HCT116 (cell line): ENCODE measurements at regions not wholly inside any gene's neighbourhood (a gene's known extent, or its start where the extent isn't known, plus 50 kb on each side); places are given as distances from the start of the nearest gene placed in this dataset.

Source experiments
- ATAC-seq: fragments of 200-7000 bp; cut with Tn5 transposase; 2 replicates; pipeline ENCODE4 v1.9.1; 2020; ENCODE audit warnings: mild to moderate bottlenecking, moderate library complexity
- BruUV-seq: library from RNA; stranded (reverse); fragments of 400-500 nt; replicated peaks from 2 replicates; lab custom pipeline; 2021; lab: Mats Ljungman, UMichigan
- CTCF ChIA-PET: fragments of 300-600 bp; sonication (Branson Sonifier 250); formaldehyde crosslinking; loops from one replicate; lab custom pipeline; 2021; ENCODE audit warnings: antibody characterized with exemption; lab: Charles Lee
- POLR2A ChIA-PET: fragments of 300-600, 350-600 bp; sonication (Branson Sonifier 250); formaldehyde crosslinking; loops from one replicate; lab custom pipeline; 2021; ENCODE audit warnings: antibody characterized with exemption; lab: Charles Lee
- RAD21 ChIA-PET, 2 experiments: fragments of 300-600 bp; sonication (Branson Sonifier 250); formaldehyde crosslinking; loops; one replicate each; lab custom pipeline; 2023; ENCODE audit warnings: low total read pairs in 2 of 2; ENCODE audit not compliant: uncharacterized antibody in 2 of 2, unreplicated experiment in 2 of 2, low non-redundant PET in 1 of 2; lab: Charles Lee
- DNase-seq: peaks from one replicate; pipeline ENCODE4 v3.0.0-alpha.2; 2010; ENCODE audit warnings: low read depth, low spot score
- H2AFZ ChIP-seq: fragments of 200-600 bp; shearing (Covaris generic), sonication (generic); 2 replicates; pipeline ENCODE4 v1.6.1; 2017; ENCODE audit warnings: low read depth, mixed run types, mixed read lengths, antibody characterized with exemption, low read length; ENCODE audit not compliant: poor library complexity, severe bottlenecking
- H3K27ac ChIP-seq: 2 replicates; pipeline ENCODE4 v1.5.1; 2012; ENCODE audit warnings: low read depth, low read length
- H3K27me3 ChIP-seq: fragments of 200-600 bp; sonication (generic); 2 replicates; pipeline ENCODE4 v1.6.1; 2016; ENCODE audit warnings: mixed run types, low read length, mixed read lengths; ENCODE audit not compliant: insufficient read depth
- H3K36me3 ChIP-seq, 2 experiments: fragments of 200-500 bp in 1 of 2; fragments of 200-600 bp in 1 of 2; sonication (Bioruptor generic) in 1 of 2; sonication (generic) in 1 of 2; 2 replicates each; pipeline versions ENCODE4 v1.5.1 to v1.6.1; 2014 to 2016; ENCODE audit warnings: low read length in 2 of 2, inconsistent platforms in 1 of 2, mixed read lengths in 1 of 2, mixed run types in 1 of 2; ENCODE audit not compliant: insufficient read depth in 2 of 2, control insufficient read depth in 1 of 2
- H3K4me1 ChIP-seq, 2 experiments: fragments of 200-600 bp in 1 of 2; sonication (generic) in 1 of 2; 2 replicates each; pipeline versions ENCODE4 v1.5.1 to v1.6.1; 2012 to 2017; ENCODE audit warnings: low read length in 2 of 2, inconsistent platforms in 1 of 2, mild to moderate bottlenecking in 1 of 2, mixed read lengths in 1 of 2, mixed run types in 1 of 2, moderate library complexity in 1 of 2; ENCODE audit not compliant: insufficient read depth in 2 of 2, control insufficient read depth in 1 of 2
- H3K4me2 ChIP-seq: fragments of 200-600 bp; sonication (generic); 2 replicates; pipeline ENCODE4 v1.6.1; 2017; ENCODE audit warnings: mixed run types, low read length, mixed read lengths
- H3K4me3 ChIP-seq, 2 experiments: fragments of 200-600 bp in 1 of 2; sonication (generic) in 1 of 2; replicated peaks in 1 of 2; 2 replicates each; pipeline ENCODE4 v1.5.1; 2011 to 2016; ENCODE audit warnings: low read length in 2 of 2, control low read depth in 1 of 2, low read depth in 1 of 2, mild to moderate bottlenecking in 1 of 2, mixed read lengths in 1 of 2, mixed run types in 1 of 2
- H3K79me2 ChIP-seq: fragments of 200-600 bp; sonication (generic); 2 replicates; pipeline ENCODE4 v1.6.1; 2017; ENCODE audit warnings: mild to moderate bottlenecking, mixed run types, low read length, moderate library complexity, mixed read lengths; ENCODE audit not compliant: insufficient read depth
- H3K9ac ChIP-seq: fragments of 200-600 bp; sonication (generic); 2 replicates; pipeline ENCODE4 v1.6.1; 2016; ENCODE audit warnings: low read length, mixed read lengths
- H3K9me2 ChIP-seq: fragments of 200-600 bp; sonication (generic), shearing (Covaris generic); 2 replicates; pipeline ENCODE4 v1.6.1; 2017; ENCODE audit warnings: mixed run types, mild to moderate bottlenecking, moderate library complexity; ENCODE audit not compliant: insufficient read depth
- H3K9me3 ChIP-seq, 2 experiments: fragments of 200-500 bp in 1 of 2; fragments of 200-600 bp in 1 of 2; sonication (Bioruptor generic) in 1 of 2; sonication (generic) in 1 of 2; 2 replicates each; pipeline ENCODE4 v1.6.1; 2014 to 2017; ENCODE audit warnings: low read length in 2 of 2, mixed read lengths in 2 of 2, inconsistent platforms in 1 of 2, low read depth in 1 of 2, mild to moderate bottlenecking in 1 of 2, mixed run types in 1 of 2, moderate library complexity in 1 of 2; ENCODE audit not compliant: control insufficient read depth in 1 of 2, insufficient read depth in 1 of 2
- H4K20me1 ChIP-seq: fragments of 200-600 bp; sonication (generic), shearing (Covaris generic); 2 replicates; pipeline ENCODE4 v1.6.1; 2017; ENCODE audit warnings: mixed run types, mild to moderate bottlenecking, moderate library complexity; ENCODE audit not compliant: insufficient read depth
- ATF3 ChIP-seq: IDR thresholded peaks from 2 replicates; pipeline ENCODE4 v1.6.1; 2012
- CBX3 ChIP-seq: IDR thresholded peaks from 2 replicates; pipeline ENCODE4 v1.6.1; 2012; ENCODE audit warnings: low read depth
- CTCF ChIP-seq, 3 experiments: fragments of 200-600 bp in 1 of 3; sonication (generic) in 1 of 3; IDR thresholded peaks in 2 of 3; conservative IDR thresholded peaks in 1 of 3; 2 replicates each; pipeline ENCODE4 v1.5.1; 2012 to 2017; ENCODE audit warnings: low read depth in 2 of 3, low read length in 2 of 3, antibody characterized with exemption in 1 of 3, borderline replicate concordance in 1 of 3, control low read depth in 1 of 3, mild to moderate bottlenecking in 1 of 3, mixed read lengths in 1 of 3, mixed run types in 1 of 3, moderate library complexity in 1 of 3; ENCODE audit not compliant: insufficient read depth in 1 of 3
- EGR1 ChIP-seq: IDR thresholded peaks from 2 replicates; pipeline ENCODE4 v1.6.1; 2012; ENCODE audit warnings: low read depth
- EZH2 ChIP-seq: fragments of 200-600 bp; sonication (generic); IDR thresholded peaks from 2 replicates; pipeline ENCODE4 v1.6.1; 2017; ENCODE audit warnings: antibody characterized with exemption, mixed run types
- EZH2phosphoT487 ChIP-seq: fragments of 200-600 bp; IDR thresholded peaks from 2 replicates; pipeline ENCODE4 v1.6.1; 2018; ENCODE audit warnings: antibody characterized with exemption, borderline replicate concordance
- MAX ChIP-seq: IDR thresholded peaks from 2 replicates; pipeline ENCODE4 v1.6.1; 2012
- POLR2AphosphoS5 ChIP-seq: IDR thresholded peaks from 2 replicates; pipeline ENCODE4 v1.6.1; 2011; ENCODE audit warnings: mild to moderate bottlenecking, low read depth, low read length, moderate library complexity
- RAD21 ChIP-seq: IDR thresholded peaks from 2 replicates; pipeline ENCODE4 v1.6.1; 2012; ENCODE audit warnings: low read depth, mild to moderate bottlenecking
- REST ChIP-seq: IDR thresholded peaks from 2 replicates; pipeline ENCODE4 v1.6.1; 2012; ENCODE audit warnings: low read depth
- SP1 ChIP-seq: IDR thresholded peaks from 2 replicates; pipeline ENCODE4 v1.6.1; 2012; ENCODE audit warnings: low read depth
- TCF7L2 ChIP-seq: IDR thresholded peaks from 2 replicates; pipeline ENCODE4 v1.7.0; 2011; ENCODE audit warnings: borderline replicate concordance, inconsistent platforms; ENCODE audit not compliant: insufficient read depth, insufficient read length; ENCODE audit errors: extremely low read depth
- ZBTB33 ChIP-seq: IDR thresholded peaks from 2 replicates; pipeline ENCODE4 v1.6.1; 2011; ENCODE audit warnings: mild to moderate bottlenecking, low read length, moderate library complexity; ENCODE audit not compliant: insufficient replicate concordance; ENCODE audit errors: extremely low read depth
- intact Hi-C: fragments of 100-400 bp; cut with micrococcal nuclease; formaldehyde crosslinking; loops from 2 replicates; pipeline ENCODE4 v1.10.0; 2022

GRCh38 chr3:32056559-32057290 is 49.7 kb upstream of the GPD1L start:
- no TSS peak for BruUV-seq
- no peaks in the 10 kb centered on the region for H3K9me3 ChIP-seq
- H3K4me1 ChIP-seq = no peaks in the 10 kb centered on the region
- H3K4me3 ChIP-seq = no peak overlapping the region
- TF ChIP-seq POLR2AphosphoS5 (no peak), TCF7L2 (no peak), MAX (no peak), EGR1 (no peak), CBX3 (no peak), REST (no peak), ZBTB33 (no peak), SP1 (no peak), EZH2 (no peak), RAD21 (no peak), ATF3 (no peak), EZH2phosphoT487 (no peak), CTCF (IDR thresholded peaks at IDR 0.05 in 2 of 3, conservative IDR thresholded peaks at IDR 0.05 in 1 of 3; ENCODE audit: borderline replicate concordance in 1 of 3, insufficient read depth in 1 of 3, low read depth in 2 of 3, low read length in 2 of 3) (no peak)
- H2AFZ ChIP-seq = no peak overlapping the region
- H4K20me1 ChIP-seq = no peaks in the 10 kb centered on the region
- no peak overlapping the region for H3K9ac ChIP-seq
- H3K27me3 ChIP-seq = no peaks in the 10 kb centered on the region
- ChIA-PET RAD21 (no interaction called here), CTCF (no interaction called here), POLR2A (no interaction called here)
- no peaks in the 10 kb centered on the region for H3K36me3 ChIP-seq
- no peak for DNase-seq
- intact Hi-C loops = no loop called here
- H3K79me2 ChIP-seq = no peaks in the 10 kb centered on the region
- no peak for ATAC-seq
- no peak overlapping the region for H3K27ac ChIP-seq
- H3K4me2 ChIP-seq = no peak overlapping the region
- H3K9me2 ChIP-seq = no peaks in the 10 kb centered on the region
